GM18868 (cell line): ENCODE measurements at regions not wholly inside any gene's neighbourhood (a gene's known extent, or its start where the extent isn't known, plus 50 kb on each side); places are given as distances from the start of the nearest gene placed in this dataset.
A peak's percentile ranks its signal among the peaks of the same experiment; 100 is the strongest.

Source experiments
- ATAC-seq: cut with Tn5 transposase; IDR thresholded peaks from one replicate; pipeline ENCODE4 v1.9.1; 2021; ENCODE audit warnings: mild to moderate bottlenecking, moderate library complexity; ENCODE audit not compliant: unreplicated experiment

GRCh38 chr20:48571949-48572847, 255.6 kb downstream of the PREX1 start:
- ATAC-seq = no peak

GRCh38 chr20:48569679-48570078, 258.1 kb downstream of the PREX1 start:
- no peak for ATAC-seq

GRCh38 chr20:48568520-48568919, 259.3 kb downstream of the PREX1 start:
- no peak for ATAC-seq

- ATAC-seq = no peak
These were observed 260.7 kb downstream of the PREX1 start for GRCh38 chr20:48567145-48567544.

- ATAC-seq = no peak
These were observed 262.7 kb downstream of the PREX1 start for GRCh38 chr20:48564982-48565539.

- ATAC-seq = no peak
These were observed 264.5 kb downstream of the PREX1 start for GRCh38 chr20:48563191-48563870.

GRCh38 chr20:48562586-48563116, 265.1 kb downstream of the PREX1 start:
- ATAC-seq = no peak

- ATAC-seq = no peak
These were observed 268.9 kb downstream of the PREX1 start for GRCh38 chr20:48558906-48559305.

- no peak for ATAC-seq
These were observed 270.4 kb downstream of the PREX1 start for GRCh38 chr20:48557380-48557779.

GRCh38 chr20:48556956-48557355, 270.8 kb downstream of the PREX1 start:
- ATAC-seq = no peak

- ATAC-seq = no peak
These were observed 275.2 kb downstream of the PREX1 start for GRCh38 chr20:48552550-48552949.

- ATAC-seq = no peak
These were observed 277.0 kb downstream of the PREX1 start for GRCh38 chr20:48550814-48551213.

- no peak for ATAC-seq
These were observed 280.1 kb downstream of the PREX1 start for GRCh38 chr20:48547664-48548063.

GRCh38 chr20:48544402-48545339, 283.1 kb downstream of the PREX1 start:
- ATAC-seq = no peak

- peak; percentile 74 for ATAC-seq
These were observed 286.2 kb downstream of the PREX1 start for GRCh38 chr20:48541581-48542071.

- ATAC-seq = no peak
These were observed 288.9 kb downstream of the PREX1 start for GRCh38 chr20:48538856-48539255.

GRCh38 chr20:48538058-48538825, 289.6 kb downstream of the PREX1 start:
- ATAC-seq = no peak

- no peak for ATAC-seq
These were observed 291.6 kb downstream of the PREX1 start for GRCh38 chr20:48536206-48536605.

GRCh38 chr20:48535556-48535955, 292.2 kb downstream of the PREX1 start:
- no peak for ATAC-seq

GRCh38 chr20:48532028-48532427, 295.8 kb downstream of the PREX1 start:
- ATAC-seq = no peak
